NCI-H82 treated with DMSO at 0.1 percent for 48 hours (cell line): ENCODE measurements at regions not wholly inside any gene's neighbourhood (a gene's known extent, or its start where the extent isn't known, plus 50 kb on each side); places are given as distances from the start of the nearest gene placed in this dataset.
"Not testable (repeated sequence)": the region's sequence is repeated elsewhere in the genome, so short reads cannot be mapped to it uniquely, and the experiment has no call there.

Experiments used
- DNase-seq: peaks from one replicate; lab custom pipeline; 2025; ENCODE audit not compliant: unreplicated experiment; lab: John Stamatoyannopoulos, UW

GRCh38 chr2:189231719-189232323, 52.3 kb upstream of the COL5A2 start:
- DNase-seq, result no peak

DNA sequence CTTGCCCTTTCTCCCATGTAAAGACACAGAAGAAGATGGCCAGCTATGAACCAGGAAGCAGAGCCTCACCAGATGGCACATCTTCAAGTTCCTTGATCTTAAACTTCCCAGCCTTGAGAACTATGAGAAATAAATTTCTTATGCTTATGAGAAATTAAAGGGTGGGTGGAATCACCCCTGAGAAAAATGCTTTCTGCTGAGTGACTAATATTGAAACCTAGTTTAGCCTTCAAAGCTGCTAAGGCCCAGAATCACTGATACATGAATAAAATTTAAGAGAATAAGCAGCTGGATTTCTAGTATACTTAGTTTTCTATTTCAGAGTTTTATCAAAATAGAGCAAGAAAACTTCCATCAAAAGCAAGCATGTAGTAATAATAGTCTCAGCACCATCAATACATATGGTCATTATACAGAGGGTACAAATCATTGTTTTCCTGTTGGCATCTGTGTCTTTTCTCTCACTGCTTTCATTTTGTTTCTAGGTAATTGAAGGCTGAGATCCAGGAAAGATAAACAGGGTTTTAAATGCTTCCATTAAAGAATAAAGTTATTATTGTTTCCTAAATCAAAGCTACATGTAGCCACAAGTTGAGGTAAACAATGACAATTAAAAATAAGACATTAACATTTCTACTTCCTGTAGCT, 53.3 kb upstream of the COL5A2 start:
- DNase-seq, result no peak

- DNase-seq, result no peak
Observed at GRCh38 chr2:189233527-189233926, 54.0 kb upstream of the COL5A2 start.

- no peak for DNase-seq
Observed at GRCh38 chr2:189234991-189235390, 55.4 kb upstream of the COL5A2 start.

- DNase-seq, result no peak
Observed at GRCh38 chr2:189236066-189236465, 56.5 kb upstream of the COL5A2 start.

GRCh38 chr2:189238903-189239302, 59.3 kb upstream of the COL5A2 start:
- no peak for DNase-seq

- DNase-seq, result not testable (repeated sequence)
Observed at GRCh38 chr2:189243843-189244242, 64.3 kb upstream of the COL5A2 start.

GRCh38 chr2:189247276-189247675, 67.7 kb upstream of the COL5A2 start:
- DNase-seq, result no peak

DNA sequence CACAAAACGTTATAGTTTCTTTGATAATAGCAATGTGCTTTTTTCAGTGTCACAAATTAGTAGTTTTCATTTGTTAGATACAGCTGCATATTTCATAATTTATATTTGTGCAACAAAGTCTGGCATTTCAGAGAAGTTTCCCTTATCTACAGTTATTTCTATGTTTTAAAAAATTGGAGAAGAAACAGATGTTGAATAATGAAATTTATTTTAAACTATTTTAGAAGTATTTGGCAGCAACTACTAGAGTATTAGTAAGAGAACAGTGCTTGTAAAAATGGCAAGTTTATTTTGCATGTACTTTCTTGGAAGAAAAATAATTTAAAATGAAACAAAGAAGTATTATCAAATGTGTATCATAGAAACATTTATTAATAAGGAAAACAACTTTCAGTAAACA, 68.6 kb upstream of the COL5A2 start:
- DNase-seq, result no peak

GRCh38 chr2:189249171-189249570, 69.6 kb upstream of the COL5A2 start:
- DNase-seq, result no peak

DNA sequence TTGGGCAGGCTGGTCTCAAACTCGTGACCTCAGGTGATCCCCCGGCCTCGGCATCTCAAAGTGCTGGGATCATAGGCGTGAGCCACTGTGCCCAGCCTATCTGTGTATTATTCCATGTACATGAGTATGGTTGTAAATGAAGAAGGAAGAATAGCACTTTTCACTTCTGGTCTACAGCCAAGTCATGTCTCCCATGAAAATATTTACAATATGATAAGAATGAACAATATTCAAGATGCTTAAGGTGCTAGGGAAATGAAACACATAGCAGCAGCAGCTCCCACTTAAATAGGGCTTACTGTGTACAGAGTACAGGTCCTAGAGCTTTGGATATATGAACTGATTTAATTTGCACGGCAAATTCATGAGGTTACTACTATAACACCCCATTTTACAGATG, 70.3 kb upstream of the COL5A2 start:
- DNase-seq, result no peak

DNA sequence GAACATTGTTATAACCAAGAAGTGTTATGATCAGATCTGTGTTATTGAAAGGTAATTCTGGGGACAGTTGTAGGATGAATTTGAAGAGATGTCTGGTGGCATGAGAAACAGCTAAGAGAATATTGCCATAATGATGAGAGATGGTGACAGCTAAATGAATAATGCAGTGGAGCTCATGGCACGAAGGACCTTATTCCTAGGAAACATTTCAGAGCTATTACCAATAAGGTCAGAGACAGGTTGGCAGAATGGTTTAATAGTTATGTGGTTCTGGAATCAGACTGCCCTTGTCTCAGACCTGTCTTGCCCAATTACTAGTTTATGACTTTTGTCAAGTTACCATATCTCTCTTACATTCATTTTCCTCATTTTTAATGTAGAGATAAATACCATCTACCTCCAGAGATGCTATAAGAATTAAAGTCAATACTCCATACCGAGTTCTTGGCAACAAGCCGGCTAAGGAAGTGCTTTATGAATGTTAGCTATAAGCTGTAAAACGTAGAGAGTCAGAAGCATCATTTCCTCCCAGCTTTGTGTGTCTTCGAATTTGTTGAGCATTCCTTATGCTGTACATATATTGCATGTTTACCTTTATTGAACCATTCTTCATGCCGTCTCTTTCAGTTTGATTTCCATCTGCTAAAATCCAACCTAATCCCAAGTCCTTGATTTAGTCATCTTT, 73.6 kb upstream of the COL5A2 start:
- DNase-seq, result no peak

GRCh38 chr2:189253836-189254235, 74.3 kb upstream of the COL5A2 start:
- DNase-seq, result no peak

DNA sequence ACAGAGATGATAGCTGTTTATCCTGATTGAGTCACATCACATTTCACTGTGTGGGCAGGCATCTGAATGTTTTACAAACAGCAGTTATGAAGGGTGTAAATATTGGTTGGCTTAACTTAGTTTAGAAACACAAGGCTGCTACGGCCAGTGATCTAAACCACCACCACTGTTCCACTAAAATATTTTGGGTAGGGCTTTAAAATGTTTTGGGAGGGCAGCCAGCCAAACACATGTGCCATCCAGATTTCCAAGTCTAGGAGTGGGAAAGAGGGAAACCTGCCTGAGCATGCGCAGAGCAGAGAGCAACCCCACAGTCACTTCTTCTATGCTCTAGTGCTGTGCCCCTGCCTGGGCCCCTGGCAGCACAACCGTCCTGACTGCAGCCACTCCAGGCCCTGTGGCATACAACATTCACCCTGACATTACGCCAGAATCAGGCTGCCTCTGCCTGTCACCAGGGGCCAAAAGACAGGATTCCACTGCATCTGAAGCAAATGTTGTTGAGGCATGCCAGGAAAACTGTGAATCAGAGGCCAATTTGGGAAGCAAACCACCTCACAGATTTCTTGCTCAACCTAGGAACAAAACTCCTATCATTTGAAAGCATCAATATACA, 74.8 kb upstream of the COL5A2 start:
- no peak for DNase-seq

DNA sequence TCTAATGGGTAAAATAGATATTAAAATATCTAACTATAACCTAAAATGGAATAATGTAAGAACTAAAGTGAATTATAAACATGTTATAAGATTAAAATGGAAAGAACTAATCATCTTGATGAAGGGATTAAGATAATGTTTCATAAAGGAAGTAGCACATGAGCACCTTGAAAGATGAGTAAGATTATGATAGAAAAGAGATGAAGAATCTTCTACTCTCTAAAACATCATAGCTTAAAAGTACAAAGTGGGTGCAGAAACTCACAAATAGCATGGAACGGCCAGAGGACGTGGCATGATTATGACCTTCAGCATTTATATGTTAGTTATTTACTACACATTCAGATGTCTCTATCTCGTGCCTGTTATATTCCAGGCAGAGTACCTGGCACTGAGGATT, 76.2 kb upstream of the COL5A2 start:
- DNase-seq, result no peak

DNA sequence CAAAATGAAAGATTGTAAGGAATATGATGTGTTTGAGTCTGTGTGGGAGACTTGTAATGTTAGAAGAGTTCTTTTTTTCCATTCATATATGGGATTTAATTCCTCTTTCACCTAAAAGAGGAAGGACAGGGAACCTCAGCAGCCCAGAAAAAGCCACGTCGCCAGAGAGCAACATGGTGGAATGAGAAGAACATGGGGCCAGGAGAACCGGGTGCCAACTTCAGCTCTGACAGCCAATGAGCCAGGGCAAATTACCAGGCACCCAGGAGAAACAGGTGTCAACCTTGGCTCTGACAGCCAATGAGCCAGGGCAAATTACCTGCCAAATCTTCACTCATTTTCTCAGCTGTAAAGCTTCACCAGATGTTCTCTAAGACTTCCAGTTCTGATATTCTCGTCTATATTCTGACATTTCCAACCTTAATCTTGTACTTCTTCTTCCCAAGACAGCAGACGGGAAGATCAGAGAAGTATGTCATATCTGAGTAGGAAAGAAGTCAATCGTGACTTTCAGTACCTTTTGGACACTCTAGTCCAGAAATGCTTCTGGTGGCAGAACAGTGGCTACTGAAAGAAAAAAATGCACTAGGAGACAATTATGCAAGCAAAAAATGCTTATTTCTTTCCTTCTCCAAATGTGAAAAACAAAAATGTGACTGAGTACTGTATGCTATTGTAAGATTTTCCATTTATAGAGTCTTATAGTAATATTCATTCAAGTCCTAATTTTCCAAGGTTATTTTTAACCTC, 79.2 kb upstream of the COL5A2 start:
- no peak for DNase-seq

GRCh38 chr2:189260361-189260814, 80.8 kb upstream of the COL5A2 start:
- DNase-seq, result no peak

GRCh38 chr2:189261431-189261841, 81.9 kb upstream of the COL5A2 start:
- no peak for DNase-seq

DNA sequence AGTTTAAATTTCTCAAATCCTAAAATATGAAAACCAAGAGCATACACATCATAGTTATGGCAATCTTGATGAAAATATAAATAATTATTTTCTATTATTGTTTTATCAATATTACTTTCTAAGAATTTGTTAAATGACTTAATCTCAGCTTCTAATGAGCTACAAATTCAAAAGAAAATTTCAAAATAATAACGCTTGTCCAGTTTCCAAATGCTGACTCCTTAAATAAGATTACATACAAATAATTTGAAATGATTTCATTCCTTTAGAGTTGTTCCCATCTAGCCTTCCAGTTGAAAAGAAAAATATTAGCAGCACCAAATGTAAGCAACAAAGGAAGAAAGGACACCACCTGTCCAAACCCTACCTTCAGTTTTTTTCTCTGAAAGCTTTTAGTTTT, 82.4 kb upstream of the COL5A2 start:
- DNase-seq, result no peak

DNA sequence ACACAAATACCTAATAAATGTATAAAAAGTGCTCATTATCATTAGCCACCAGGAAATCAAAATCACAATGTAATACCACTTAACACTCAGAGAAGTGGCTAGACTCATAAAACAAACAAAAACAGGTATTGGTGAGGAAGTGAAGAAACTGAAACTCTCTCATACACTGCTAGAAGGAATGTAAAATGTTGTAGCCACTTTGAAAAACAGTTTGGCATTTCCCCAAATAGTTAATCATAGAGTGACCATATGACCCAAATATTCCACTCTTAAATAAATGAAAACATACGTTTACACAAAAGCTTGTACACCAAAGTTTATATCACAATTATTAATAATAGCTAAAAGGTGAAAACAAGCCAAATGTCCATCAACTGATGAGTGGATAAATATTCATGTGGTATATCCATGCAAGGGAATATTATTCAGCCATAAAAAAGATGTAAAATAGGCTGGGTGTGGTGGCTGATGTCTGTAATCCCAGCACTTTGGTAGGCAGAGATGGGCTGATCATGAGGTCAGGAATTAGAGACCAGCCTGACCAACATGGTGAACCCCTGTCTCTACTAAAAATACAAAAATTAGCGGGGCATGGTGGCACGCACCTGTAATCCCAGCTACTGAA, 86.2 kb upstream of the COL5A2 start:
- no peak for DNase-seq

- no peak for DNase-seq
Observed at GRCh38 chr2:189267491-189267890, 87.9 kb upstream of the COL5A2 start.
